Brain microvascular endothelial cell (primary cell): ENCODE measurements at regions not wholly inside any gene's neighbourhood (a gene's known extent, or its start where the extent isn't known, plus 50 kb on each side); places are given as distances from the start of the nearest gene placed in this dataset.

Experiments
- DNase-seq: peaks from one replicate; pipeline ENCODE4 v3.0.0-alpha.2; 2020
- H3K27ac ChIP-seq: fragments of 250-450 bp; sonication (Bioruptor Pico); 2 replicates; pipeline ENCODE4 v1.5.1; 2020; ENCODE audit warnings: mild to moderate bottlenecking, moderate library complexity
- H3K27me3 ChIP-seq: fragments of 250-450 bp; sonication (Bioruptor Pico); replicated peaks from 2 replicates; pipeline ENCODE4 v1.5.1; 2020; ENCODE audit warnings: mild to moderate bottlenecking
- H3K36me3 ChIP-seq: fragments of 250-450 bp; sonication (Bioruptor Pico); replicated peaks from 2 replicates; pipeline ENCODE4 v1.5.1; 2020; ENCODE audit warnings: mild to moderate bottlenecking
- H3K4me3 ChIP-seq: 2 replicates; pipeline ENCODE4 v1.5.1; 2011; ENCODE audit warnings: low read depth, mild to moderate bottlenecking, control low read depth, low read length, moderate library complexity
- CTCF ChIP-seq: IDR thresholded peaks from 2 replicates; pipeline ENCODE4 v1.5.1; 2011; ENCODE audit warnings: low read depth, mild to moderate bottlenecking, moderate library complexity, low read length, control low read depth, inconsistent platforms; ENCODE audit errors: missing control alignments
- in situ Hi-C: cut with HindIII; loops from 2 replicates; pipeline ENCODE4 v1.10.0; 2017; ENCODE audit warnings: low sequenced_read_pairs, low pct_ligation_motif_present

- H3K27ac ChIP-seq = no peak overlapping the region
These were observed 895.5 kb downstream of the ROBO2 start for GRCh38 chr3:77935418-77935817.

GRCh38 chr3:77939726-77940125 lies 899.8 kb downstream of the ROBO2 start:
- in situ Hi-C loops = no loop called here
- no peak for TF ChIP-seq CTCF

More at GRCh38 chr3:77935418-77935817, 895.5 kb downstream of the ROBO2 start:
- Histone ChIP-seq H3K27me3 (no peaks in the 10 kb centered on the region), H3K36me3 (no peaks in the 10 kb centered on the region), H3K4me3 (no peak overlapping the region)
- TF ChIP-seq CTCF = no peak
- no peak for DNase-seq
- in situ Hi-C loops = no loop called here

GRCh38 chr3:77943598-77943997 lies 903.7 kb downstream of the ROBO2 start:
- H3K27ac ChIP-seq = no peak overlapping the region
- in situ Hi-C loops = no loop called here
- no peak for DNase-seq
- no peaks in the 10 kb centered on the region for H3K36me3 ChIP-seq
- no peak for TF ChIP-seq CTCF
- no peak overlapping the region for H3K4me3 ChIP-seq
- H3K27me3 ChIP-seq = no peaks in the 10 kb centered on the region

More at GRCh38 chr3:77939726-77940125, 899.8 kb downstream of the ROBO2 start:
- no peak overlapping the region for H3K4me3 ChIP-seq
- H3K27me3 ChIP-seq = no peaks in the 10 kb centered on the region
- no peak overlapping the region for H3K27ac ChIP-seq
- H3K36me3 ChIP-seq = no peaks in the 10 kb centered on the region
- peak; percentile 25 for DNase-seq

GRCh38 chr3:77945320-77945719 lies 905.4 kb downstream of the ROBO2 start:
- no peaks in the 10 kb centered on the region for H3K36me3 ChIP-seq
- in situ Hi-C loops = no loop called here
- no peak overlapping the region for H3K27ac ChIP-seq
- DNase-seq = no peak
- H3K4me3 ChIP-seq = no peak overlapping the region
- no peaks in the 10 kb centered on the region for H3K27me3 ChIP-seq
- TF ChIP-seq CTCF = no peak

- Histone ChIP-seq H3K36me3 (no peaks in the 10 kb centered on the region), H3K27ac (no peak overlapping the region), H3K27me3 (no peaks in the 10 kb centered on the region), H3K4me3 (no peak overlapping the region)
- TF ChIP-seq CTCF = no peak
- in situ Hi-C loops = no loop called here
- DNase-seq = no peak
These were observed 907.8 kb downstream of the ROBO2 start for GRCh38 chr3:77947671-77948070.

GRCh38 chr3:77967621-77968020 lies 927.7 kb downstream of the ROBO2 start:
- no peak for TF ChIP-seq CTCF
- H3K27ac ChIP-seq = no peak overlapping the region
- H3K36me3 ChIP-seq = no peaks in the 10 kb centered on the region
- no peaks in the 10 kb centered on the region for H3K27me3 ChIP-seq
- in situ Hi-C loops = no loop called here
- H3K4me3 ChIP-seq = no peak overlapping the region
- no peak for DNase-seq
